Fibroblast of pulmonary artery (primary cell): ENCODE measurements at regions not wholly inside any gene's neighbourhood (a gene's known extent, or its start where the extent isn't known, plus 50 kb on each side); places are given as distances from the start of the nearest gene placed in this dataset.

ENCODE experiments used
- DNase-seq: peaks from one replicate; pipeline ENCODE4 v3.0.0-alpha.2; 2010; ENCODE audit warnings: low read depth
- H3K4me3 ChIP-seq: replicated peaks from 2 replicates; pipeline ENCODE4 v1.5.1; 2011; ENCODE audit warnings: low read depth, mild to moderate bottlenecking, control low read depth, low read length, moderate library complexity
- TF ChIP-seq, protein P1 (sequence below): IDR thresholded peaks from 2 replicates; pipeline ENCODE4 v1.5.1; 2011; ENCODE audit warnings: mild to moderate bottlenecking, control low read depth, low read length, inconsistent platforms; ENCODE audit errors: missing control alignments

DNA sequence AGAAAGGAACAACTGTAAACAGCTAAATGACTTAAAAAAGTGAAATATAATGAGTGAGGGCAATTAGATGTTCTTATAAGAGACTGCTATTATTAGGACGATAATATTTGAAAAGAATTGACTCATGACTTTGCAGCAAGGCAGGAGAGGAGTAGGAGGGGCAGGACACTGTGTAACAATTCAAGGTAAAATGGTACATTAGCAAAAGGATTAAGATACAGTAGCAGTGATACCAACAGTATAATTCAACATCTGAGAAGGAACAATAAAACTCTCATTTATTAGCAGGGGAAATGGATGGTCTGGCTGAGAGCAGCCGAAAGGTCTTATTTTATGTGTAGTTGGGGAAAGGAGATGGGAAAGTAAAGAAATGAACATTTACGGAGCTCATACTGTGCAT, 315.5 kb upstream of the BOD1L1 start:
- DNase-seq = no peak
- TF ChIP-seq, protein P1, sequence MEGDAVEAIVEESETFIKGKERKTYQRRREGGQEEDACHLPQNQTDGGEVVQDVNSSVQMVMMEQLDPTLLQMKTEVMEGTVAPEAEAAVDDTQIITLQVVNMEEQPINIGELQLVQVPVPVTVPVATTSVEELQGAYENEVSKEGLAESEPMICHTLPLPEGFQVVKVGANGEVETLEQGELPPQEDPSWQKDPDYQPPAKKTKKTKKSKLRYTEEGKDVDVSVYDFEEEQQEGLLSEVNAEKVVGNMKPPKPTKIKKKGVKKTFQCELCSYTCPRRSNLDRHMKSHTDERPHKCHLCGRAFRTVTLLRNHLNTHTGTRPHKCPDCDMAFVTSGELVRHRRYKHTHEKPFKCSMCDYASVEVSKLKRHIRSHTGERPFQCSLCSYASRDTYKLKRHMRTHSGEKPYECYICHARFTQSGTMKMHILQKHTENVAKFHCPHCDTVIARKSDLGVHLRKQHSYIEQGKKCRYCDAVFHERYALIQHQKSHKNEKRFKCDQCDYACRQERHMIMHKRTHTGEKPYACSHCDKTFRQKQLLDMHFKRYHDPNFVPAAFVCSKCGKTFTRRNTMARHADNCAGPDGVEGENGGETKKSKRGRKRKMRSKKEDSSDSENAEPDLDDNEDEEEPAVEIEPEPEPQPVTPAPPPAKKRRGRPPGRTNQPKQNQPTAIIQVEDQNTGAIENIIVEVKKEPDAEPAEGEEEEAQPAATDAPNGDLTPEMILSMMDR = no peak
- H3K4me3 ChIP-seq = no peak overlapping the region

DNA sequence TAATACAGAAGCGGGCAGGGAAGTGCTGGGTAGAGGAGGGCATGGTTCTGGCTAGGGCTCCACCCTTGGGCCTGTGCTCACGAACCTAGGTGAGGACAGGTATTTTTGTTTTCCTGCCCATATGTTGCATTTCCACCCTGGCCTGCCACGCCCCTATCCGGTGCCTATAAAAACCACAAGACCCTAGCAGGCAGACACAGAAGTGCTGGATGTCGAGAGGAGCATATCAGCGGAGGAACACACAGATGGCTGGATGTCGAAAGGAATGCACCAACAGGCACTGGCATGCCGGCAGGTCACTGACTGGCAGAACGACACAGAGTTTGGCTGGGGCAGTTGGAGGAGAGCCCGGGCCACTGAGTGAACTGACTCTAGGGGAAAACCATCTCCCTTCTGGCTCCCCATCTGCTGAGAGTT, 316.6 kb upstream of the BOD1L1 start:
- no peak overlapping the region for H3K4me3 ChIP-seq
- DNase-seq = no peak
- TF ChIP-seq, protein P1 = no peak

GRCh38 chr4:13947921-13948320, 320.4 kb upstream of the BOD1L1 start:
- DNase-seq = no peak
- H3K4me3 ChIP-seq = no peak overlapping the region
- TF ChIP-seq, protein P1 = no peak

DNA sequence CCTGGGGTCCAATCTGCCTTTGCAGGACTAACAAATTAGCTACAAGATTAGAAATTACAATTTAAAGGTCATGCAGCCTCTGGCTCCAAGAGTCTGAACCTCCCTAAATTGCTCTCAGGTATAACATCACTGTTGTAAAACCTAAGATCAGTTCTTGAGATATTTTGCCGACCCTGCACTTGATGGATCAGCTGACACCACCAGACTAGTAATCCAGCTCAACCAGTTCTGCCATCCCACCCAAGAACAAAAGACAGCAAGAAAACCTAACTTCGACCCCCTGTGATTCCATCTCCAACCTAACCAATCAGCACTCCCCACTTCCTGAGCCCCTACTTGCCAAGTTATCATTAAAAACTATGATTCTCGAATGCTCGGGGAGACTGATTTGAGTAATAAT, 323.0 kb upstream of the BOD1L1 start:
- TF ChIP-seq, protein P1 = no peak
- no peak overlapping the region for H3K4me3 ChIP-seq
- no peak for DNase-seq

DNA sequence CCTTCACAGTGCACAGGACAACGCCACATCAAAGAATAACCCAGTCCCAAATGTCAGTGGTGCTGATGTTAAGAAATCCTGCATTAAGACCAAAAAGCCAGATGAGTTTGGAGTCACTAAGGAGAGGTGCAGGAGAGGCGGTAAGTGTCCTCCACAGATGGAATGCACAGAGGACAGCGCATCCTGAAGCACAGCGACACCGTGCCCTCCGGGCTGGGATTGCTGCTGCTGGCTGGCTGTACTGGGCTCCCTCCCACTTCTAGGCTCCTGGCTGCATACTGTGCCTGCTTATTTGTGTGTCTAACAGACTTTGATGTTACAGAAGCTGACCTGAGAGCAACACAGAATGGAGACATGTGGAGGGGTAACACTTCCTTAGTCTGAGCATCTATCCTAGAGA, 325.6 kb upstream of the BOD1L1 start:
- no peak for DNase-seq
- TF ChIP-seq, protein P1 = no peak
- H3K4me3 ChIP-seq = no peak overlapping the region

DNA sequence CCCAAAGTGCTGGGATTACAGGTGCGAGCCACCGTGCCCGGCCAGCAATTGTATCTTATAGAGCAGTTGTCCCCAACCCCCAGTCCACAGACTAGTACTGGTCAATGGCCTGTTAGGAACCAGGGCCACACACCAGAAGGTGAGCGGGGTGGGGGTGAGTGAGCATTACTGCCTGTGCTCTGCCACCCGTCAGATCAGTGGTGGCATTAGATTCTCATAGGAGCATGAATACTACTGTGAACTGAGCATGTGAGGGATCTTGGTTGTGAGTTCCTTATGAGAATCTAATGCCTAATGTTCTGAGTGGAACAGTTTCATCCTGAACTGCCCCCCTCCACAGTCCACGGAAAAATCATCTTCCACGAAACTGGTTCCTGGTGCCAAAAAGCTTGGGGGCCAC, 328.0 kb upstream of the BOD1L1 start:
- DNase-seq = no peak
- TF ChIP-seq, protein P1 = no peak
- H3K4me3 ChIP-seq = no peak overlapping the region

- no peak for DNase-seq
- H3K4me3 ChIP-seq = no peak overlapping the region
- TF ChIP-seq, protein P1 = no peak
These were observed 329.4 kb upstream of the BOD1L1 start for GRCh38 chr4:13956947-13957346.
